Dermis blood vessel endothelial cell (primary cell): ENCODE measurements at regions not wholly inside any gene's neighbourhood (a gene's known extent, or its start where the extent isn't known, plus 50 kb on each side); places are given as distances from the start of the nearest gene placed in this dataset.
"Not testable (repeated sequence)": the region's sequence is repeated elsewhere in the genome, so short reads cannot be mapped to it uniquely, and the experiment has no call there.

Experiments used
- DNase-seq: peaks from one replicate; pipeline ENCODE4 v3.0.0; 2010

- peak; percentile 12 for DNase-seq
Observed at GRCh38 chr1:30101487-30102227, 621.7 kb downstream of the MATN1 start.

- DNase-seq: no peak
Observed at GRCh38 chr1:30101016-30101415, 622.4 kb downstream of the MATN1 start.

DNA sequence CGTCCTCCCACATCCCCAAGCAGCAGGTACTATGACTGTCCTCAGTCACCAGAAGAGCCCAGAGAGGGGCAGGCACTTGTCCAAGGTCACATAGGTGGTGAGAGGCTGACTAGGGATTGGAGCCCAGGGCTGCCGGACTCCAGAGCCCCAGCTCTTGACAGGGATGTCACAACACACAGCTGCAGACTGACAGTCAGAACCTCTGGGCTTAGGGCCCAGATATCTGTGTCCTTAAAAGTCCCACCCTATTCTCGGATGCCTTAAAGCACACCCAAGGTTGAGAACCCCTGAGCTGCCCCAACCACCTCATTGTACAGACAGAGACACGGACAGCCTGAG lies 622.9 kb downstream of the MATN1 start:
- DNase-seq: no peak

- DNase-seq: no peak
Observed at GRCh38 chr1:30099587-30100523, 623.5 kb downstream of the MATN1 start.

- not testable (repeated sequence) for DNase-seq
Observed at GRCh38 chr1:30097851-30098250, 625.5 kb downstream of the MATN1 start.

GRCh38 chr1:30095451-30096025 lies 627.8 kb downstream of the MATN1 start:
- DNase-seq: no peak

DNA sequence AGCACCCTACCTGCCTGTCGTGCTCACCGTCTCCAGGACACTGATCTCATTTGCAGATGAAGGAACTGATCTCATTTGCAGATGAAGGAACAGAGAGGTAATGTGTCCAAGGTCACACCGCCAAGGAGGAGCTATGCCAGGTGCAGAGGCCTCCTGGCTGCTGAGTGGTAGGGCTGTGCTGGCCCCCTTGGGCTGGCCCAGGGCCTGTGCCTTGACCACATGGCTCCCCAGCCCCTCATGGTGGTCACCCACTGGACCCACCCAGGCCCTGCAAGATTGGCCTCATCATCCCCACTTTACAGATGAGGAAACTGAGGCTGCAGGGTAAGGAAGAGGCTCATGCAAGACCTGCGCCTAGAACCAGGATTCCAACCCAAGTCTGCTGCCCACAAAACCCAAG lies 628.3 kb downstream of the MATN1 start:
- DNase-seq: no peak

DNA sequence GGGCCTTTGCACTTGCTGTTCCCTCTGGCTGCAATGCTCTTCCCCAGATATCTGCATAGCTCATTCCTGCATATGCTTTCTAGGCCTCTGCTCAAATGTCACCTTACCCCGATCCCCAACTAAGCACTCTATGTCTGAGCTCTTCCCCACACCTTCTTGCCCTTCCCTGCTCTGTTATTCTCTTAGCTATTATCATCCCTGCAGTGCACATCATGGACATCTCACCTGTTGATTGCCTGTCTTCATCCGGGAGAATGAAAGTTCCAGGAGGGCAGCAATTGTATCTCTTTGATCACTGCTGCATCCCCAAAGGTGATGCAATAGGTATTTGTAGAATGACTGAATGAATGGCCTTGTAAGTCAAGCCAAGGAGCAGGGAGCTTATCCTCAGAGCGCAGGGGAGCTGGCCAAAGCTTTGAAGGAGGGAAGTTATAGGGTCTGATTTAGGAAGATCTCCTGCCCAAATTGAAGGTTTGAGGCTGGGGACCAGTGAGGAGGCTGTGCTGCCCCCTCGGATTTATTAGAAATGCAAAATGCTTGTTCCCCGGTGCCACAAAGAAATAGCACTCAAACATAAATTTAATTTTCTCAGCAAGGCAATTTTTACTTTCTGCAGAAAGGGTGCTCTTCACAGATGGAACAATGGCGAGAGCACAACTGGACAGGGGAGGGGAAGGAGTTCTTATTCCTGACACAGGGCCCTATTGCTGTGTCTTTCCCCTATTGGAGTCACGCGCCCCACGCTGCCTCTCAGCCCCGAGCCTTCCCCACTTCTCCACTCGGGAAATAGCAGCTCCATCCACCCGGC lies 631.1 kb downstream of the MATN1 start:
- DNase-seq: no peak

DNA sequence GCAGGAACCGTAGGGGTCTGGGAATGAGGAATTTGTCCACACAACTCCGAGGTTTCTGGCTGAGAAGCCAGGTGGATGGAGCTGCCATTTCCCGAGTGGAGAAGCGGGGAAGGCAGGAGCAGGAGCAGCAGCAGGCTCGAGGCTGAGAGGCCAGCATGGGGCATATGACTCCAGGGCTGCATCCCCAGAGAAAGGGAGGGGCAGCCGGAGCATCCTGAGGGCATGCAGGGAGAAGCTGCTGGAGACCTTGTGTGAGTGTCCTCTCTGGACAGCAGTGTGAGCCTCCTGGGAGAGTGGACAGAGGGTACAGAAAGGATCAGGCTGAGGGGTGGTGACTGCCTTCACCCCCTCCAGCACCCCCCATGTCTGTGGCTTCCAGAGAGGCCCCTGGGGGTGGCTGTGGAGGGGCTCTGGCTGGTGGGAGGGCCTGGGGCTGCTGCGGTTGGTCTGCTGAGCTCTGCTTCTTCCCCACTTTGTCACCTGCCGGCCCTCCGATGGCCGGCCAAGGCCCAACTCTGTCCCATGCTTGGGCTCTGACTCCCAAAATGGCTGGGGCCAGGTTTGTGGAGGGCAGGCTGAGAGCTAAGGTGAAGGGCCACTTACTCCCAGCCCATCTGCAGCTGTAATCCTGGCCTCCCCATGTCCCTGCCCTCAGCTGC lies 633.1 kb downstream of the MATN1 start:
- no peak for DNase-seq

DNA sequence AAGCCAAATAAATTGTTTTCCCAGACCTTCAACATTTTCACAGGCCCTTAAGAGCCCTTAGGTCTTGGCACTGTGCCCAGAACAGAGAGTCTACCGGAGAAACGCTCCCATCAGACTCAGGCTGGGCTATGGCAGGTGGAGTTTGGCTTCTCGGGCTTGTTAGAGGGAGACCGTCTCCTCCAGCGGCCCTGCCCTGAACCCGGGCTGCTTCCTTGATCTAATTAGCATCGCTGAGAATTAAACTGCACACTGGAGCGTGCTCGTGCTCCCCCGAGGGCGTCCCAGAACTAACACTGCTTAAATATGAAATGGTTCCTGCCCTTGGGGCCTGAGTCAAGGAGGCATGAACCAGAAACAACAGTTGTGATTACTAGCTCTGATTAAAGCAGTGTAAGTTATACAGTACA lies 634.4 kb downstream of the MATN1 start:
- peak; percentile 15 for DNase-seq

DNA sequence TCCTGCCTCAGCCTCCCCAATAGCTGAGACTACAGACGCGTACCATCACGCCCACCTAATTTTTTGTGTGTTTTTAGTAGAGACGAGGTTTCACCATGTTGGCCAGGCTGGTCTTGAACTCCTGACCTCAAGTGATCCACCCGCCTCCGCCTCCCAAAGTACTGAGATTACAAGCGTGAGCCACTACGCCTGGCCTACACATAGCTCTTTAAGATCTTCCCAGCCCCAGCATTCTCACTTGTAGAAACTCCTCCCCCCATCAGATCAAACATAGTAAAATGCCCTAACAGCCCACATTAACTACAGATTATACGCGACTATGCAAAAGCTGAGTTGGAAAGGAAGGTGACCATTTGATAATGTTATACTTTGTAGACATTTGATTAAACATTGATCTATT lies 634.8 kb downstream of the MATN1 start:
- DNase-seq: no peak

- DNase-seq: peak; percentile 18
Observed at GRCh38 chr1:30087465-30087864, 635.9 kb downstream of the MATN1 start.

GRCh38 chr1:30085811-30086770 lies 637.3 kb downstream of the MATN1 start:
- peak; percentile 63 for DNase-seq

DNA sequence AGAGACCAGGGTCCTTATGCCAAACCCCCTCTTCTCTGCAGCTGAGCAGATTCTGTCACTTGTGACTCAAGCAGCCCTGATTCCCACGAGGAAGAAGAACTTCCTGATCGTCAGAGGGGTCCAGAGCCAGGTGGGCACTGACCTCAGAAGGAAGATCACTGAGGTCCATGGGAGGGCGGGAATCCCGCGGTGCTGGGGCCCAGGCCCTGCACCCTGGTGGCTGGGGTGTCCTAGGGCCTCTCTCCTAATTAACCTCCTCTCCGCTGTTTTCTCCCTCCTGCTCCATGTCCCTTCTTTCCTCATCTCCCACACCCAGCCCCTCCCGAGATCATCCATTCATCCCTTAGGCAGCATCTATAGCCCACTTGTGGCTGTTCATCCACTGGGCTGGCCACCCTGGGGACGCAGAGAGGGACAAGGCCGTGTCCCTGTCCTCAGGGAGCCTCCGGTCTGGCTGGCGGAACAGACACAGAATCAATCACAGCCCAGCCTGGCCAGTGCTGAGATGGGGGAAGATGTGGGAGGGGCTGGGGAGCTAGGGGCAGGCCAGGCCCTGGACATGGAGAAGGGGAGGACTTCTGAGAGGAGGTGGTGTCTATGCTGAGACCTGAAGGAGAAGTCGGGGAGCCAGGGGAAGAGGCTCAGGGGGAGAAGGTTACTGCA lies 638.3 kb downstream of the MATN1 start:
- peak; percentile 27 for DNase-seq

DNA sequence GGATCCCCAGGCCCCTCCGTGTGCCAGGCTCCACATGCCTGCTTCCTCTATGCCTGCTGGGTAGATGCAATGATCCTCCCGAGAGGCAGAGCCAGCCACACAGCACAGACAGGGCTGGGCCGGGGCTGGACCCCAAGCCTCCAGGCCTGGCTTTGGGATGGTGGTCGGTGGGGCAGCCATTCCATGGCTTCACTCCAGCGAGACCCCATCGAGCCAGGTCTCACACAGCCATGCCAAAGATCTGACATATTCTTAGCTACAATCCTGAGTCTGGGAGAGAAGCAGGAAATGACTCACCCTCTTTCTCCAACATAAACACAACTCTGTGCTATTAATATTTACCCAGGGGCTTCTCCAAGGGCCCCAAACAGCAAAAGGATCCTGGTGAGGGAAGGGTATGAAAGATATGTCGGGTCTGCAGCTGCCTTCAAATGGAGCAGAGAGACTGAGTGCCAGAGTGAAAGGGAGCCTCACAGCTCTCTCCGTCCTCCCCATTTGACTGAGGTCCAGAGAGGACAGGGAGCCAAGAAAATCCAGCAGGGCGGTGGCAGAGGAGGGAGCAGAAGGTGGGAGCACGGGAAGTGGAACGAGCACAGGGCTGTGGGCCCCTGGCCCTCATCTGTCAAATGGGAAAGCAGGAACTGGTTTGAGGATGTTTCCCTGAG lies 639.5 kb downstream of the MATN1 start:
- peak; percentile 78 for DNase-seq

GRCh38 chr1:30081379-30082102 lies 641.8 kb downstream of the MATN1 start:
- no peak for DNase-seq

- DNase-seq: not testable (repeated sequence)
Observed at GRCh38 chr1:30075916-30076315, 647.5 kb downstream of the MATN1 start.

DNA sequence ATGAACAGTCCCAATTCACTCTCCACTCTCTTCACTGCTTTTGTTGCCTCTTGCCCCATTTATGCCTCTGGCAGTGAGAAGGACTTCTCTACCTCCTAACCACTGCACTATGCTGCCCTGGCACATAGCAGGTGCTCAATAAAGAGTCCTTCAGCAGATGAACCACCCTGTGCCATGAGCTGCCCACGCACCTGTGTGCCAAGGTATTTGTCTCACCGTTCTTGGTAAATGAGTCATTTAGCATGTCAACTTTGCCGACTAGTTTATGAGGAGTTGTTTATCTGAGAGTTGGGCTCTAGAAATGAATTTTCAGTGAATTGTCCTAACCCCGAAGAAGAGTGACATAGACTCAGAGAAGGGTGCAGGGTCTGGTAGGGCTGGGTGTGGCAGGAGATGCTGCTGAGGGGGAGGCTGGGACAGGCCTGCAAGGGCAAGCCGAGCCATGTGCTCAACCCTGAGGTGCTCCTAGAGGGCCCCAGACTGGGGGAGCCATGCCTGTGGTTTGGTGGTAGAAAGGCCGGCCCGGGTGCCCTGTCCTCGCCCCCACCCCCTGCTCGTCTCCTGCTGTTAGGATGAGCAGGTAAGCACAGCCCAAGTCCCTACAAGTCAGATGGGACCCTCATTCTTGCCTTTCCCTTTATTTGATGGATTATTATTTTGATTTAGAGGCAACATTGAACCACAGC lies 654.5 kb downstream of the MATN1 start:
- DNase-seq: no peak
